DND-41 (cell line): ENCODE measurements at regions not wholly inside any gene's neighbourhood (a gene's known extent, or its start where the extent isn't known, plus 50 kb on each side); places are given as distances from the start of the nearest gene placed in this dataset.

Experiments used
- CTCF ChIP-seq: IDR thresholded peaks from 2 replicates; pipeline ENCODE4 v1.5.1; 2012; ENCODE audit warnings: borderline replicate concordance, low read length, moderate library complexity, mild to moderate bottlenecking; ENCODE audit not compliant: poor library complexity, severe bottlenecking; ENCODE audit errors: extremely low read depth
- EZH2 ChIP-seq: IDR thresholded peaks from 3 replicates; pipeline ENCODE4 v1.6.1; 2012; ENCODE audit warnings: borderline replicate concordance, low read depth, mild to moderate bottlenecking, moderate library complexity, low read length, inconsistent platforms; ENCODE audit not compliant: severe bottlenecking

GRCh38 chr9:134517069-134517680 lies 124.4 kb upstream of the COL5A1 start:
- TF ChIP-seq CTCF: no peak
- no peak for TF ChIP-seq EZH2
